GM19397 (cell line): ENCODE measurements at regions not wholly inside any gene's neighbourhood (a gene's known extent, or its start where the extent isn't known, plus 50 kb on each side); places are given as distances from the start of the nearest gene placed in this dataset.

ENCODE experiments used
- ATAC-seq: cut with Tn5 transposase; IDR thresholded peaks from one replicate; pipeline ENCODE4 v1.9.1; 2021; ENCODE audit warnings: mild to moderate bottlenecking, moderate library complexity; ENCODE audit not compliant: unreplicated experiment

DNA sequence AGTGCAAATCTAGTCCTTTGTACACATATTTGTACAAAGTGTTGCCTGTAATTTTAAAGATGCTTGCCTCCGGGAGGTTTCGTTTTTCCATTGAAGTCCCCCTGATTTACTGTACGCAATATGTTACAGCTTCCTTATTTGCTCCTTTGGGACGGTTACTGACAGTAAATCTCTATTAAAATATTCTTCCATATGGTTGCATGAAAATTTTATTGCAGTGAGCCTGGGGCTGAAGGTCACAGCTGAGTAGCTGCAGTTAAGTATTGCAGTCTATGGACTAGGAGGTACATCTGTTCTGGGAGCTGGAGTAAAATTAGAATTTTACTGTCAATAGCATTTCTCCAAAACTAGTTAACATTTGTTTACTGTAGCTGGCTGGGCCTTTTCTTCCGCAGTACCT lies 119.2 kb downstream of the ETAA1 start:
- no peak for ATAC-seq

DNA sequence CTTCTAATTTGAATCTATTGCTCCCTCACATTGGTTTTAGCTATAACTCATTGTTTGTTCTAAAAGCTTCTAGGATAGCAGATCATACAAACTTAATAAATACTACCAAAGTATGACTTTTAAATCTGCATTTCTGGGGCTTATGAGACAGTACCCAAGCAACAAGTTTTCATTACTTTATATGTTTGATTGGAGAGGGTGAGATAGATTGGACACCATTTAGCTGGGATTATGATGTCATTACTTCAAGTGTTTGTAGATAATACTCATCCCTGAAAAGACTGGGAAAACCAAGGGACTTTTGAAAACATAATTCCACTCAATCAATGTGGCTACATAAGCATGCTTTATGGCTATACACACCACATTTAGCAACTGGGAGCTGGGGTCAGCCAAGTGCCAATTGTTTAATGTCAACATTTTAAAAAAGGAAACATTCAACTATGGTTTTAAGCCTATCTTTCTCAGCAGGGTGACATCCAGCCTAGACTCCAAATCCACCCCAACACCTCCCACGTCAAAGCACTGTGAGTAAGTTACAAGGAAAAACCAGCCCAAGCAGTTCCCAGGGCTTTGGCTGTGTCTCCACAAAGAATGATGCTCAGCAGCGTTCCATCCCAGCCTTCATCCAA lies 119.9 kb downstream of the ETAA1 start:
- ATAC-seq = no peak

DNA sequence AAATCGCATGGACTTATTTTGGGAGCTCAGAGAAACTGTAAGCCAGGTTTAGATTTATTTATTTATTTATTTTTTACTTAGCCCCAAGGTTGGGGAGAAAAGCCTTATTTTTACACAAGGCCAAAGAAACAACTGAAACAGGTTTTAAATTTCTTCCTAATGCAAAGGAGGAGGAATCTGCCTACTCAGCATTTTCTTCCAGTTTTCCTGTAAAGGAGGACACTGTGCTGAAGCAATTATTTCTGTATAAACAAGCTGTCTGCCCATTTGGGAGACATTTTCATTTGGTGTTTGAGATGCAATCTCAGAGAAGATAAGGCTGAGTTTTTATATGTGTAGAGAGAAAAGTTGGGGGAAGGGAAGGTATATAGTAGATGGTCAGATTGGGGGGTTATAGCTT lies 125.0 kb downstream of the ETAA1 start:
- no peak for ATAC-seq

DNA sequence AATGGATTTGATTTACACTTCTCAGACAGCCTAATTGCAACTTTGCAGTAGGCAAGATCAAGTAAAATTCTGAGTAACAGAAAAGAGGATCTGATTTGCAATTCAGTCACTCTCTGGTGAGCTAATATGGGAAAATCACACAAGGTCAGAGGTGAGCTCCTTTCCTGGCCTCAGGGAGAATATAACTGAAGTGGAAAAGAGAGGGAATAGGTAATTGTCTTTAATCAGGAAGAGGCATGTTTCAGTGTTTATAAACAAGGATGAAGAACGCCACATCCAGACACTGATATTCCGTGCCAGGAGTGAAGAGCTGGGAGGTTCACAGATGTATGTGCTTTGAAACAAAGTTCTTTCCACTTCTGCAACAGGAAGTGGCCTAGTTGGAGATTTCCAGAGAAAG lies 127.1 kb downstream of the ETAA1 start:
- ATAC-seq = no peak

GRCh38 chr2:67524777-67525176 lies 127.6 kb downstream of the ETAA1 start:
- no peak for ATAC-seq

DNA sequence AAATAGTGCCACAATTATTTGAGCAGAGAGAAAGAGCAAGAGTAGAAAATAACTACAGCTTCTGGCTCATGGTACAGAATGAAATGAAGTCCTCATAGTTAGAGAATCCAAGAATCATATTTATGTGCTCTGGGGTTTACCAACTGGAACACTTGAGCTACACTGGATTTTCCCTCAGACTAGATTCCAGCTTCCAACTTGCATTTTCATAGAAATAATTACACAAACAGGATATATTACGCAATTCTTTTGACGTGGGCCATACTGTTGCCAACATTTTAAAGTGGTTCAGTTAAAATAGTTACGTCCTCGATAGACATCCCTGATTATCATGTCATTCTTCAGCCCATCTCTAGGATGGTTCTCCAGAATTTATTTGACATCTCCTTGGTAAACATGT lies 129.2 kb downstream of the ETAA1 start:
- ATAC-seq = no peak

DNA sequence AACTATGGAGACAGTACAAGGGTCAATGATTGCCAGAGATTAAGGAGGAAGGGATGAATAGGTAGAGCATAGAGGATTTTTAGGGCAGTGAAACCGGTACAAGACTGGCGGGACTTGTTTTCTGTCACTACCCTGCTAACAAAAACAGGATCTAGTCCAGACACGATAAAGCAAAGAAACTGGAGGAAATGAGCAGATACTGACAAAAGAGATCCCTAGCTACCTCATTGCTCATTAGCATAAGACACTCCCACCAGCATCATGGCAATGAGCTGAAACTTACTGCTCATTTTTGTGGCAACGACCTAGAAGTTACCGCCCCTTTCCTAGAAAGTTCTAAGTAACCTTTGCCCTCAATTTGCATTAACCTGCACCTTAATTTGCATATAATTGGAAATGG lies 131.2 kb downstream of the ETAA1 start:
- no peak for ATAC-seq

- no peak for ATAC-seq
Measured at GRCh38 chr2:67532387-67532786, 135.3 kb downstream of the ETAA1 start.

DNA sequence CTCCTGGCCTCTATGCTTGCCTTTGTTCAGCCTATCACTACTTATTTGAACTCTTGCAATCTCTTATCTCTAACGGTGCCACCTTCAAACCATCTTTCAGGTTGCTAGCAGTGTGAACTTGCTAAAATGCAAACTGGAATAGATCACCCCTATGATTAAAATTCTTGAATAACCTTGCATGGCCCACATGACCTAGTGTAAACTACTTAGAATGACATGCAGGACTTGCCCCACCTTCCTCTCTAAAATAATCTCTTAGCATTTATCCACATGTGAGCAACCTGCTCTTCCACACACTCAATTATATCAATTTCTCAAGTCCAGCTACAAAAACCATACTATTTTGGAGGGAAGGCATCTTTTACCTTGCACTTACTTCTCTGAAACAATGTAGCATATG lies 137.6 kb downstream of the ETAA1 start:
- ATAC-seq = no peak

DNA sequence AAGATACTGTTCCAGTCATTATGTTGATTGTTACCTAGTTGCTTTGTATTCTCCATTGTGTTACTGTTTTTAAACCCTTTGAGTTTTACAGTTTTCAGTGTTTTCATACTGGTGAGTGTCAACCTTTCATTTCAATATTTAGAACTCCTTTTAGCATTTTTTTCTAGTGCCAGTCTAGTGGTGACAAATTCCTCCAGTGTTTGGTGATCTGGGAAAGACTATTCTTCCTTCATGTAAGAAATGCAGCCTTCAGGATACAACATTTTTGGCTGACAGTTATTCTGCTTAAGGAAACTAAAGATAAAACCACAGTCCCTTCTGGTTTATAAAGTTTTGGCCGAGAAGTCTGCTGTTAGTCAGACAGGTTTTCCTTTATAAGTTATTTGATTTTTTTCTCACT lies 143.8 kb downstream of the ETAA1 start:
- ATAC-seq = no peak

DNA sequence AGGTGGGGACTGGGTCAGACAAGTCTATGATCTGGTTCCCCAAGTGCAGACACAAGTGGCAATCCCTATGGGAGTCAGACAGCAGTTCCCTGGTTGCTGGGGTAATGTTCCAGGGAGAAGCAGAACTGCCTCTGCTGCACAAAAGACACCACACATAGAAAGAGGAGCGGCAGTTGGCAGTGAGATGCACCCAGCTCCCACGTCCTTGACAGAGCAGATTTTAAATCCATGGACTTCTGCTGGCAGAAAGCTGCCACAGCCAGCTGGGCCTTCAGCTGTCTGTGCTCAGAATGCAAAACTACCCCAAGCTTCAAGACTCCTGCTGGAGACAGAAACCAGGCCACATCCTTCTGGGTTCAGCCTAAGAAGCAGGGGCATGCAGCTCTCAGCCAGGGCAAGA lies 147.2 kb downstream of the ETAA1 start:
- ATAC-seq = no peak

DNA sequence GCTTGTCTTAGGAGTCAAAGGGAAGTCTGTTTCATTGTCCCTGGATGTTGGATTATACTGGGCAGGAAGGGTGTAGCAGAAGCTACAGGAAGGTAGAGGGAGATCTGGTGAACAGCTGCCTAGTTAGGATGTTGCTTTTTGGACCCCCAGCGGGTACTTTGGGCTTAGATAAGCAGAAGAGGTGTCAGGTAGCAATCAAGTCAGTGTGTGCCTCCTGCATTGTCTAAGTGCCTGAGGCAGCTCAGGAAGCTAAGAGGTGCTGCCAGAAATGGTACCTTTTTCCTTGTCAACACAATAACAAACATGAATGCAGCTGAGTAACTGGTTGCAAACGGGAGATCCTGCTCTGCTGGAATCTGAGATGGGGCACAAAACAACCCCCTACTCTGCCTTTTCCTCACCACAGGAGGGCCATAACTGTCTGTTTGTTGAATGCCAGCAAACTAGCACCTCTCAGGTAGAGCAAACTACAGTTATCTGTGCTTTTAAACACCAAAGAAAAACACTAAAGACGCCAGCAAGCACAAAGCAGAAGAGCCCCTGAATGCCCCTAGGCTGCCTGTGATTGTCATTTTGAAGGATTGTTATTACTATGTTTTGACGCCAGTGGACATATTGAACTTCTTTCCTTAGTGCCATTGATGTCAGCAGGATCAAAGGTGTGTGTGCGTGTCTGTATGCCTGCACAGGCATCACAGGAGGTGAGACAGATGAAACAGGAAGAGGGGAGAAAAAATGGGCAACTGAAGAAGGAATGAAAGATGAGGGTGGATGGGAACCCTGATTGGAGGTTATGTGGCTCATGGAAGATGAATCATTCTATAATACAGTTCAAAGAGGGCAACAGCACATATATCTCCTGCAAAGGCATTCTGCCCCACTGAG lies 151.4 kb downstream of the ETAA1 start:
- ATAC-seq = no peak

- no peak for ATAC-seq
Measured at GRCh38 chr2:67559156-67559555, 162.0 kb downstream of the ETAA1 start.

- no peak for ATAC-seq
Measured at GRCh38 chr2:67560771-67561456, 163.8 kb downstream of the ETAA1 start.

DNA sequence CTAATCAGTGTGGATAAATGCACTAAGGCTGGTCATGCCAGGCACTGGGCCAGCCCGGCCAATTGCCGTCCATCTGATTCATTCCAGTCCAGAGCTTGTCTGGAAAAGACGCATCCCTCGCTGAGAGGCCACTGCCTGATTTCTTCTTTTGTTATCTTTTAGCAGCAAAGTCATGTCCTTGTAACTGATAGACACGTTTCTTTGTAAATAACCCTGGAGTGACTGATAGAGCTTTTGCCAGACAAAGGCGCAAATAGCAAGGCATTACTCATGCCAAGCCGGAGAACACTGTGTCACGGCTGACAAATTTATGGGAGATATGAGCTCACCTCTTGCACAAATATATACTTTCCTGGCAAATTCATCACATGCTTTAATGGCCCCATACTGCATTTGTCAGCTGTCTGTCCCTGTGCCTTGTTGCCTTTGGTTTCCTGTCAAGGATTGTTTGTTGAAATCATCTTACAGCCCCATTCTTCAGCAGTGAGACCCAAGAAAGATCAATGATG lies 164.4 kb downstream of the ETAA1 start:
- ATAC-seq = no peak

DNA sequence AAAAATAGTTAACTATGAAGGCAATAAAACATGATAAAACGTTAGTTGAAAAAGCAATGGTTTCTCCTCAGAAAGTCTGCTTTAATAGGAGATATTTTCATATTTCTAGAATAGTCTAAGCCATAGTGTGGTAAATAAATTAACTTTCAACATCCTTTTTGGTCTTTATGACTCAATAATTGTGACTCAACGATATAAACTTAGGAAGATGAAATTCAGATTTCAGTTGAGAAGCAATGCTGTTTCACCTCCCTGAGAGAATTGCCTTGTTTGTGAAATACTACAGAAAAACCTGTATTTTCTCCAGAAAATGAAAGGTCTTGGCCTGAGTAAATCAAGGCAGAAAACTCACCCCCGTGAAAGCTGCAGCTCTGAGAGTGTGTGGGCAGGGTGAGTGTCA lies 166.9 kb downstream of the ETAA1 start:
- ATAC-seq = no peak

- ATAC-seq = no peak
Measured at GRCh38 chr2:67564626-67565025, 167.5 kb downstream of the ETAA1 start.

DNA sequence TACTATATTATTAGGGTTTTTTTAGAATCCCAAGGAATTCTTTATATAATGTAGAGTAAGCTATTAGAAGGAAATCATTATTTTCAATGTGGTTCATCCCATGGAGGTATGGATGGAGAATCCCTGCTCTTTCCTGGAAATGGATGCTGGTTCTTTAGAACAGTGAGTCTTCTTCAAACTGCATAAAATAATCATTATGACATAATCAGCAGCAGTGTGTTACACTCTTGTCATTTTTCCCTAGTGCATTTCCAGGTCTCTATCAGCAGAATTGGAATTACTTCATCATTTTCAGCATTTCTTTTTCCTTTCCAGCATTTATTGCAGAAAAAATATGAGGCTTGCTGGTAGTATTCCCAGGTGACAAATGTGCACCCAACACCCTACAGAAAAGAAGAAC lies 168.1 kb downstream of the ETAA1 start:
- no peak for ATAC-seq

- ATAC-seq = no peak
Measured at GRCh38 chr2:67565761-67566160, 168.6 kb downstream of the ETAA1 start.

DNA sequence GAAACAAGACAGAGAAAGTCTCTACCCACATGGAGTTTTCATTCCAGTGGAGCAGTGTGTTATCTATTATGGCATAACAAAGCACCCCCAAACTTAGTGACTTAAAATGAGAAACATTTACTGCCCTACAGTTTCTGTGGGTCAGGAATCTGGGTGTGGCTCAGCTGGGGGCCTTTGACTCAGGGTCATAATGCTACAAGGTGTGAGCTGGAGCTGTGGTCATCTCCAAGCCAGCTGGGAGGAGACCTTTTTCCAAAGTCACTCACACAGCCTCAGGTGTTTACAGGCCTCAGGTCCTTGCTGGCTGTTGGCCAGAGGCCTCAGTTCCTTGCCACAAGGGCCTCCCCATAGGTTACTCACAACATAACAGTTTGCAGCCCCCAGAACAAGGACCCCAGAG lies 169.2 kb downstream of the ETAA1 start:
- ATAC-seq = no peak

GRCh38 chr2:67566958-67567635 lies 170.0 kb downstream of the ETAA1 start:
- ATAC-seq = no peak
